ENCODE measurements at regions not wholly inside any gene's neighbourhood (a gene's known extent, or its start where the extent isn't known, plus 50 kb on each side); places are given as distances from the start of the nearest gene placed in this dataset.

GRCh38 chr2:121994238-121995206 lies 239.1 kb downstream of the TSN start:
- Histone ChIP-seq H3K9me2 (ENCODE audit: insufficient read depth) (no peaks in the 10 kb centered on the region), H3K9me3 (ENCODE audit: insufficient read depth, low read depth) (no peaks in the 10 kb centered on the region), H3K27me3 (ENCODE audit: insufficient read depth, low read depth) (peaks cover 35% of the 10 kb centered on the region), H3K36me3 (ENCODE audit: low read depth) (no peaks in the 10 kb centered on the region), H3K4me1 (replicated peaks; ENCODE audit: insufficient read depth) (no peaks in the 10 kb centered on the region), H3K4me2 (no peak overlapping the region), H3K4me3 (no peak overlapping the region), H2AFZ (no peak overlapping the region), H3F3A (ENCODE audit: insufficient read depth, low read depth) (no peaks in the 10 kb centered on the region), H3K79me2 (ENCODE audit: low read depth) (no peaks in the 10 kb centered on the region), H3K27ac (no peak overlapping the region), H4K20me1 (ENCODE audit: insufficient read depth) (no peaks in the 10 kb centered on the region)
- intact Hi-C loops (cut with micrococcal nuclease; ENCODE audit: unreplicated experiment): no loop called here
- ChIA-PET POLR2A (ENCODE audit: unreplicated experiment) (no interaction called here), CTCF (no interaction called here)
- no TSS peak for BruUV-seq (replicated peaks)
- TF ChIP-seq CTCF (conservative IDR thresholded peaks at IDR 0.05) (no peak), EZH2 (IDR thresholded peaks at IDR 0.05; ENCODE audit: low read depth) (no peak)
- no peak for DNase-seq

DNA sequence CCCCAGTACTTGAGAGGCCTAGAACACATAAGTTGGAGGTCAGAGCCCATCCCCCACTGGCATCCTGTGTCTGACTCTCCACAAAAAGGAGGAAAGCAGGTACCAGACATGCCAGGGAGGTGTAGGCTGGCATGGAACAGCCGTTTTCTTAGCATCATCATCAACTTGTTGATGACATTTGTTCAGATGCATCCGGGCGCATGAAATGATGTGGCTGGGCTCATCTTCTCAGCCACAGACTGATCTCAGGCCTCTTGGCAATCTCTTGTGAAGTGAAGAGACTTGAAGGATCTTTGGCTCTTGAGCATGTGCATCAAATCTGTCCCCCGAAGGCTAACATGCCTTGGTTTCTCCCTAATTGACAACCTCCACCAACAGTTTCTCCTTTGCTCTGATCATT lies 243.3 kb downstream of the TSN start:
- CTCF ChIA-PET: no interaction called here
- Histone ChIP-seq H2AFZ (no peak overlapping the region), H3K4me2 (no peak overlapping the region), H3K4me1 (replicated peaks; ENCODE audit: insufficient read depth) (no peaks in the 10 kb centered on the region), H3K27ac (no peak overlapping the region), H3K36me3 (ENCODE audit: low read depth) (no peaks in the 10 kb centered on the region), H3K9me2 (ENCODE audit: insufficient read depth) (no peaks in the 10 kb centered on the region), H4K20me1 (ENCODE audit: insufficient read depth) (no peaks in the 10 kb centered on the region), H3K27me3 (ENCODE audit: insufficient read depth, low read depth) (peaks cover 60% of the 10 kb centered on the region), H3K9me3 (ENCODE audit: insufficient read depth, low read depth) (no peaks in the 10 kb centered on the region), H3K4me3 (no peak overlapping the region), H3K79me2 (ENCODE audit: low read depth) (no peaks in the 10 kb centered on the region), H3F3A (ENCODE audit: insufficient read depth, low read depth) (no peaks in the 10 kb centered on the region)
- BruUV-seq (replicated peaks): no TSS peak
- TF ChIP-seq CTCF (conservative IDR thresholded peaks at IDR 0.05) (no peak), EZH2 (IDR thresholded peaks at IDR 0.05; ENCODE audit: low read depth) (no peak)
- POLR2A ChIA-PET (ENCODE audit: unreplicated experiment): no interaction called here
- intact Hi-C loops (cut with micrococcal nuclease; ENCODE audit: unreplicated experiment): no loop called here
- no peak for DNase-seq

- Histone ChIP-seq H3K27ac (no peak overlapping the region), H3K9me2 (ENCODE audit: insufficient read depth) (no peaks in the 10 kb centered on the region), H3K4me1 (replicated peaks; ENCODE audit: insufficient read depth) (no peaks in the 10 kb centered on the region), H3K27me3 (ENCODE audit: insufficient read depth, low read depth) (peaks cover 66% of the 10 kb centered on the region), H3K4me3 (no peak overlapping the region), H3K9me3 (ENCODE audit: insufficient read depth, low read depth) (no peaks in the 10 kb centered on the region), H3K79me2 (ENCODE audit: low read depth) (no peaks in the 10 kb centered on the region), H4K20me1 (ENCODE audit: insufficient read depth) (no peaks in the 10 kb centered on the region), H3K4me2 (no peak overlapping the region), H3K36me3 (ENCODE audit: low read depth) (no peaks in the 10 kb centered on the region), H3F3A (ENCODE audit: insufficient read depth, low read depth) (no peaks in the 10 kb centered on the region), H2AFZ (no peak overlapping the region)
- no peak for DNase-seq
- TF ChIP-seq CTCF (conservative IDR thresholded peaks at IDR 0.05) (no peak), EZH2 (IDR thresholded peaks at IDR 0.05; ENCODE audit: low read depth) (no peak)
- POLR2A ChIA-PET (ENCODE audit: unreplicated experiment): no interaction called here
- BruUV-seq (replicated peaks): no TSS peak
- intact Hi-C loops (cut with micrococcal nuclease; ENCODE audit: unreplicated experiment): no loop called here
- CTCF ChIA-PET: no interaction called here
Measured at GRCh38 chr2:121999264-121999663, 243.8 kb downstream of the TSN start.

Measured in PC-9 (cell line).